Epithelial cell of esophagus (primary cell): ENCODE measurements at regions not wholly inside any gene's neighbourhood (a gene's known extent, or its start where the extent isn't known, plus 50 kb on each side); places are given as distances from the start of the nearest gene placed in this dataset.

ENCODE experiments used
- DNase-seq: peaks from one replicate; pipeline ENCODE4 v3.0.0; 2010; ENCODE audit warnings: low read depth
- H3K4me3 ChIP-seq: 2 replicates; pipeline ENCODE4 v1.5.1; 2011; ENCODE audit warnings: mild to moderate bottlenecking, low read length, control low read depth
- TF ChIP-seq, protein P1 (sequence below): IDR thresholded peaks from 2 replicates; pipeline ENCODE4 v1.5.1; 2011; ENCODE audit warnings: low read depth, mild to moderate bottlenecking, low read length, control low read depth, inconsistent platforms; ENCODE audit not compliant: insufficient read depth; ENCODE audit errors: missing control alignments

DNA sequence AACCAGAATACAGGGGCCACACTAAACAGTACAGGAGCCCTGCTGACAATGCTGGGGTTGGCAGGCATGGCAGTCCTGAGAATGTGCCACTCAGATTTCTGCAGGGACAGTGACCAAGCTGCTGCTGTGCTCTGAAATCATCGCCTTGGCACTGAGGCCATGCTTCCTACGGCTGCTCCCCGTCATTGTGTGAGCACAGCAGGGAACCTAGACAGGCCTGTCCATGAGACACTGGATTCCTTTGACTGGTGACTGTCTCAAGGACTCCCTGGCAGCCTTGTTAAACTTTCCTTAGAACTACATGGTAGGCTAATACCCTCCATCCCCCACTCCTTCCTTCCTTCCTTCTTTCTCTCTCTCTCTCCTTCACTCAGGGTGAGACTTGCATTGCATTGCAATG is 111.4 kb downstream of the LUZP4 start:
- TF ChIP-seq, protein P1, sequence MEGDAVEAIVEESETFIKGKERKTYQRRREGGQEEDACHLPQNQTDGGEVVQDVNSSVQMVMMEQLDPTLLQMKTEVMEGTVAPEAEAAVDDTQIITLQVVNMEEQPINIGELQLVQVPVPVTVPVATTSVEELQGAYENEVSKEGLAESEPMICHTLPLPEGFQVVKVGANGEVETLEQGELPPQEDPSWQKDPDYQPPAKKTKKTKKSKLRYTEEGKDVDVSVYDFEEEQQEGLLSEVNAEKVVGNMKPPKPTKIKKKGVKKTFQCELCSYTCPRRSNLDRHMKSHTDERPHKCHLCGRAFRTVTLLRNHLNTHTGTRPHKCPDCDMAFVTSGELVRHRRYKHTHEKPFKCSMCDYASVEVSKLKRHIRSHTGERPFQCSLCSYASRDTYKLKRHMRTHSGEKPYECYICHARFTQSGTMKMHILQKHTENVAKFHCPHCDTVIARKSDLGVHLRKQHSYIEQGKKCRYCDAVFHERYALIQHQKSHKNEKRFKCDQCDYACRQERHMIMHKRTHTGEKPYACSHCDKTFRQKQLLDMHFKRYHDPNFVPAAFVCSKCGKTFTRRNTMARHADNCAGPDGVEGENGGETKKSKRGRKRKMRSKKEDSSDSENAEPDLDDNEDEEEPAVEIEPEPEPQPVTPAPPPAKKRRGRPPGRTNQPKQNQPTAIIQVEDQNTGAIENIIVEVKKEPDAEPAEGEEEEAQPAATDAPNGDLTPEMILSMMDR = no peak
- no peak overlapping the region for H3K4me3 ChIP-seq

DNA sequence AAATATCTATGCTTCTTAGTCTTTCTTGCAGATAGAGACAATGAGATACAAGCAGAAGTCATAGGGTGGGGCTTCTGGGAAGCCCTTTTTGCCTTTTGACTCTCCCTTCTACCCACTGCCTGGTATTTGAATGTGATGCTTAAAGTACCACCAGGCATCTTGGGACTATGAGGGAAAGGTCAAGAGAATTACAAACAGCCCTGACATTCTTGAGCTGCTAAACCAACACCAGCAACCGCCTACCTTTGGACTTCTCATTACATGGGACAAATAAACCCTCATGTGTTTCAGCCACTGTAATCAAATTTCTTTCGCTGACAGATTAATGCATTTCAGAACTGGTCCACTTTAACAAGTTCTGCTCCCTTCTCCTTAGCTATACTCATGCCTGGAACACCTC is 112.8 kb downstream of the LUZP4 start:
- H3K4me3 ChIP-seq = no peak overlapping the region
- TF ChIP-seq, protein P1 = no peak
- DNase-seq = no peak

More for the DNA sequence above, 111.4 kb downstream of the LUZP4 start:
- no peak for DNase-seq

DNA sequence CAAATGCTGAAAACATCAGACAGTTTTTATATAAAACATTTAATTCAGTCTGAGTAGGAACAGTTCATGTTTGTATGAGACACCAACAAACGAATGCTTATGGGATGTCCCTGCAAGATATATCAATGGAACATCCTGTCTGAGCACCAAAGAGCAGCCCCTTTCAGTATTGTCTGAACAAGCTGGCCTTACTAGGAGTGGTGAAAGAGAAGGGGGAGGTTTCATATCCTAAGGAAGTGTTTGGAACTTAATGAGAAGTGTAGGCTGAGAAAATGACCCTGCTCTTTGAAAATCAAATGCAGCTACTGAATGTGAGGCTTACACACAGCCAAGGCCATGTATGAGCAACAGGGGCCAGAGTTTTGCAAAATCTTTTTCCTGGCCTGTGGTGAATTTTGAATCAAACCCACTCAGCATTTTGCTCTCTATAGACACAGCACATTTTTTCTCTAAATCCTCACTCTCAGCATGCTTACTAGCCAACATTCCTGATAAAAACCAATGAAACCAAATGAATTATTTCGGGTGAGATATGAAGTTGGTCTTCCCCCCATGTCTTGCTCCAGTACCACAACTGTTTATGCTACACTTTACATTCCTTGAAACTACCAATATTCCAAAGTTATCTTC is 119.4 kb downstream of the LUZP4 start:
- TF ChIP-seq, protein P1 = no peak
- DNase-seq = no peak
- no peak overlapping the region for H3K4me3 ChIP-seq

DNA sequence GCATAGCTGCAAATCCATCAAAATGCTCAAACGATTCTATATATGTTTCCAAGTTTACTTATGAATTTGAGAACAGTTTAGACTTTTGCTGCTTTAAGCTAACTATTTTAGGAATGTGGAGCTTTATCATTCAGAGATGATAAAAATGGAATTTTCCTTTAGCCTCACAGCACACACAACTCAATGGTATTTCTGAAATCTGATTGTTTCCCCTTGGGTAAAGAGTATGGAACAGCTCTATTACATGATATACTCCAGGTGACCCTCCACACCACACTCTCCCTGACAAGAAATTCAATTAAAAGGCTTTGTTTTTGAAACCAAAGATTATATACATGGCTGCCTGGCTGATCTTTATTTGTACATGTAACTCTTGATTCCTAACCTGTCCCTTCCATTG is 120.0 kb downstream of the LUZP4 start:
- DNase-seq = no peak
- no peak overlapping the region for H3K4me3 ChIP-seq
- TF ChIP-seq, protein P1 = no peak

DNA sequence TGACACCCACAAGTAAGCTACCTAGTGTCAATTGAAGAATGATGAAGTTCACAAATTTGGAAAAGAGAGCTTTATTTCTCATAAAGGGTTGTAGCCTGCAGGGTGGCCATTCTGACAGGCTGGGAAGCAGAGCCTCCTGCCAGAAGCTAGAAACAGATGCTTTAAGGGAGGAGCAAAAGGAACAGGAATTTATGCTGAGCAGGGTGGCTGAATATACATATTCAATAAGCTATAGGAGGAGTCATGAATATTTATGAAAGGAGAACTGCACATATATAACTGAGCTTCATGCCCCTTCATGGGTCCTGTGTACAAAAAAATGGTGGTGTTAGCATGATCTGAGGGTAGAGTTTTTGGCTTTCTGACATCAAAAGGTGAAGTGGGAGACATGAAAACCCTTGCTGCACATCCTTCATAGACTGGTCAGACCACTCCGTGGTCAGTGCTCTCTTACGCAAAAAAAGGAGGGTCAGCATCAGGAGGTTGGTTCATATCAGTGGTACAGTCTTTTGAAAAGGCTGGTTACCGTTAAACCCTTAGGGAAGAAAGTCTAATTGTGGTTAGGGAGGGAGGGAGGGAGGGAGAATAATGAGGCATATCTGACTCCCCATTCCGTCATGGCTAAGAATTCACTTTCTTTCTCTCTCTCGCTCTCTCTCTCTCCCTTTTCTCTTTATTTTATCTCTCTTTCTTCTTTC is 121.4 kb downstream of the LUZP4 start:
- DNase-seq = no peak
- TF ChIP-seq, protein P1 = no peak
- no peak overlapping the region for H3K4me3 ChIP-seq

DNA sequence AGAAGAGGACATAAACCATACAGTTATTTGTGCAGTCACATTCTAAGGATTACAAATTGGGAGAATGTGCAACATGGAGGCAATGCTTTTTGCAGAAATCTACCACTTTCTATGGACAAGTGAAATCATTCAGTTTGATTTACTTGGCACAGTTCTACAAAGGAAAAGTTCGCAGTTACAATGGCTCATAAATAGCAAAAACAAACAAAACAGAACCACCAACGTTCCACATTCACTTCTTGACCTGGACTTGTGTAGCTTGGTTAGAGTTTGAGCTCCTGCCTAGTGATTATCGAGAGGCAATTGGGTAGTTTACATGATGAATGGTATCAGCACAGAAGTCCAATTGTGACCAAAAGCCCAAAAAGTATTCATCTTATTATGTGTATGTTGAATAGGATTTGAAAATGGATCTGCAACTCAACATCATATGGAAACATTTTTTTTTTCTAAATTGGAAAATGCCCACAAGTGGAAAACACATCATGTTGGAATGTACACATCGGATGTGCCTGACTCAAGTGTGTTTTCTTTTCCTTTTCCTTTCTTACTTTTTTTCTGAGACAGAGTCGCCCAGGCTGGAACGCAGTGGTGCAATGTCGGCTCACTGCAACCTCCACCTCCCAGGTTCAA is 123.8 kb downstream of the LUZP4 start:
- TF ChIP-seq, protein P1 = no peak
- H3K4me3 ChIP-seq = no peak overlapping the region
- DNase-seq = no peak

DNA sequence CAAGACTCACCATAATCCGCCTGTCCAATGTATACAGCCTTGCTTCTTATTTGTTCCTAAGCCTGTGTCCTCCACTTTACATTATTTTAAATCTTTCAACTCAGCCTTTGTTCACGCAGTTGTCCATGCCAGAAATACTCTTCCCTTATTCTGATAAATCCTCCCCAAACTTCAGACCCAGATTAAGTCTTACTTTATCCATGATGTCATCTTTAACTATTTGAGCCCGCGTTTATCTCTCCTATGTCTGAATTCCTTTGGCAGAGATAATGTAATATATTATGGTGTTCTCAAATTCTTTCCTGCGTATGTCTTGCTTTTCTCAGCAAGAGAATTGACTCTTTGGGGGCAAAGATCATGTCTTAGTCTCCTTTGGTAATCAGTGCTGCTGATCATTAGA is 129.6 kb downstream of the LUZP4 start:
- TF ChIP-seq, protein P1 = no peak
- DNase-seq = no peak

More for the DNA sequence above, 129.6 kb downstream of the LUZP4 start:
- no peak overlapping the region for H3K4me3 ChIP-seq
